ENCODE measurements at regions not wholly inside any gene's neighbourhood (a gene's known extent, or its start where the extent isn't known, plus 50 kb on each side); places are given as distances from the start of the nearest gene placed in this dataset.

DNA sequence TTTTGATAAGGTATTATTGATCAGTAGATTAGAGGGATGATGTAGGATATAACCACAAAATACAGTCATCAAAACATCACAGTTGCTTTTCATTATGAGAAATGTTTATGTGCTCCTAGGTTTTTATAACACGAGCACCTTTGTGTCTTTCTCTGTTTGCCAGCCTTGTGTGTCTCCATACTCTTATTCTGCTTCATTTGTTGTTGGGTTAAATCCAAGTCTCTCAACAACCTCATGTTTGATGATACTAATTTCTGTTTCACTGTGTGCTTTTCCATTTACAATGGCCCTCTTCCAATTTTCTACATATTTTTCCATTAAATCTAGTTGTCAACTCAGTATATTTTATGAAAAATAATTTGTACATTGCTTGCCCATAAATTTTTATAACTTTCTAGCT, 107.7 kb upstream of the POU2AF2 start:
- no peak overlapping the region for H3K4me3 ChIP-seq (ENCODE audit: low read depth, poor library complexity, severe bottlenecking)
- no peak for TF ChIP-seq POLR2A (IDR thresholded peaks at IDR 0.05)
- TF ChIP-seq, protein P1, sequence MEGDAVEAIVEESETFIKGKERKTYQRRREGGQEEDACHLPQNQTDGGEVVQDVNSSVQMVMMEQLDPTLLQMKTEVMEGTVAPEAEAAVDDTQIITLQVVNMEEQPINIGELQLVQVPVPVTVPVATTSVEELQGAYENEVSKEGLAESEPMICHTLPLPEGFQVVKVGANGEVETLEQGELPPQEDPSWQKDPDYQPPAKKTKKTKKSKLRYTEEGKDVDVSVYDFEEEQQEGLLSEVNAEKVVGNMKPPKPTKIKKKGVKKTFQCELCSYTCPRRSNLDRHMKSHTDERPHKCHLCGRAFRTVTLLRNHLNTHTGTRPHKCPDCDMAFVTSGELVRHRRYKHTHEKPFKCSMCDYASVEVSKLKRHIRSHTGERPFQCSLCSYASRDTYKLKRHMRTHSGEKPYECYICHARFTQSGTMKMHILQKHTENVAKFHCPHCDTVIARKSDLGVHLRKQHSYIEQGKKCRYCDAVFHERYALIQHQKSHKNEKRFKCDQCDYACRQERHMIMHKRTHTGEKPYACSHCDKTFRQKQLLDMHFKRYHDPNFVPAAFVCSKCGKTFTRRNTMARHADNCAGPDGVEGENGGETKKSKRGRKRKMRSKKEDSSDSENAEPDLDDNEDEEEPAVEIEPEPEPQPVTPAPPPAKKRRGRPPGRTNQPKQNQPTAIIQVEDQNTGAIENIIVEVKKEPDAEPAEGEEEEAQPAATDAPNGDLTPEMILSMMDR (IDR thresholded peaks at IDR 0.05), result no peak
- 31 to 65% methylated on average over 1 of the region's 1 CpG for WGBS, 2 donors
- DNase-seq (ENCODE audit: low spot score in 2 of 2), result no peak
- intact Hi-C loops (cut with DNase I; ENCODE audit: low total_unique reads), result no loop called here

DNA sequence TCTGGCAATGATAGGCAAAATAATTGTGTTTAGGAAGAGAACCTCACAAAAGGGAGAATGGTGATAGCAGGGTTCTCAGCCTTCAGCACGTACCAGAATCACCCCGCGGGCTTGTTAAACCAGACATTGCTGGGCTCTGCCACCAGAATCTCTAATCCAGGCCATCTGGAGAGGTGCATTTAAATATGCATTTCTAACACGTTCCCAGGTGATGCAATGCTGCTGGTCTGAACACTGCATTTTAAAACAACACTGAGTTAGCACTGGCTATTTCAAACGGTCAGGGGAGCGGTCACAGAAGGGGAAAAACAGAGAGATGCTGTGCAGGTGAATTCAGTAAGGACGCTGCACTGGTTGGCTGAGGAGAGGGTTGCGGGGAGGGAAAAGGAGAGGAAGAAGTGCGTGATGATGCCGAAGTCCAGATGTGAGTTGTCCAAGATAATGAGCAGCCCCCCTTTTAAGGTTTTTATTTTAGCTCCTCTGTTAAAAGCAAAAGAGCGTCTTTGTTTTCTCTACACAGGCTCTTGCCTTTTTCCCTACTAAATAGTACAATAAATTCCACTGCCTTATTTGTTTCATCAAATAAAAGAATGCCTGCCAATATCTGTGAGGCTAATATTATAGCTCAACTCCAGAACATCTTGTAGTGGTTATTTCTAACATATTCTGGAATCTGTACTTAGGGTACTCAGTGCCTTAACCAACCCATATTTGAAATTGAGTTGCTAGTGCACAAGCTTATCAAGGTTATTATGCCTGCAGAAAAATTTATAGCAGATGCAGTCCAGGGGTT, 109.6 kb upstream of the POU2AF2 start:
- H3K4me3 ChIP-seq (ENCODE audit: low read depth, poor library complexity, severe bottlenecking), result no peak overlapping the region
- TF ChIP-seq POLR2A (IDR thresholded peaks at IDR 0.05), result no peak
- TF ChIP-seq, protein P1 (IDR thresholded peaks at IDR 0.05), result no peak
- WGBS, 2 donors, result 63 to 70% methylated on average over 11 of the region's 11 CpGs
- intact Hi-C loops (cut with DNase I; ENCODE audit: low total_unique reads), result no loop called here
- DNase-seq (ENCODE audit: low spot score in 2 of 2), result no peak

DNA sequence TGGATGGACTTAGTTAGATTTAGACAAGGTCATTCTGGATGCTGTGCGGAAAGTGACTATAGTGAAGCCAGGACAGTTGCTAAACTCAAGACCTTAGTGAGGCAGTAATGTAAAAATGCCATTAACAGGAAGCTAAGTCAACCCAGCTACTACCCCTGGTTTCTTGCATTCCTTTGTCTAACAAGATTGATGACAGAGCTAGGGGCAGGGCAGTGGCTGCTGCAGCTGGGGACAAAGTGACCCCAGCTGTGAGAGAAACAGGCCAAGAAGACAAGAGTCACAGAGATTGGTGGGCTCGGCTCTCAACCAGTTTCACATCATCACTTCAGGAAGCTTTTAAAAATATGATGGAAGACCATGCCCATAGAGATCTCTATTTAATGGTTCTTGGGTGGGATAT, 110.4 kb upstream of the POU2AF2 start:
- 74 to 82% methylated on average over 2 of the region's 2 CpGs for WGBS, 2 donors
- no peak overlapping the region for H3K4me3 ChIP-seq (ENCODE audit: low read depth, poor library complexity, severe bottlenecking)
- intact Hi-C loops (cut with DNase I; ENCODE audit: low total_unique reads), result no loop called here
- DNase-seq (ENCODE audit: low spot score in 2 of 2), result no peak
- no peak for TF ChIP-seq POLR2A (IDR thresholded peaks at IDR 0.05)
- TF ChIP-seq, protein P1 (IDR thresholded peaks at IDR 0.05), result no peak

DNA sequence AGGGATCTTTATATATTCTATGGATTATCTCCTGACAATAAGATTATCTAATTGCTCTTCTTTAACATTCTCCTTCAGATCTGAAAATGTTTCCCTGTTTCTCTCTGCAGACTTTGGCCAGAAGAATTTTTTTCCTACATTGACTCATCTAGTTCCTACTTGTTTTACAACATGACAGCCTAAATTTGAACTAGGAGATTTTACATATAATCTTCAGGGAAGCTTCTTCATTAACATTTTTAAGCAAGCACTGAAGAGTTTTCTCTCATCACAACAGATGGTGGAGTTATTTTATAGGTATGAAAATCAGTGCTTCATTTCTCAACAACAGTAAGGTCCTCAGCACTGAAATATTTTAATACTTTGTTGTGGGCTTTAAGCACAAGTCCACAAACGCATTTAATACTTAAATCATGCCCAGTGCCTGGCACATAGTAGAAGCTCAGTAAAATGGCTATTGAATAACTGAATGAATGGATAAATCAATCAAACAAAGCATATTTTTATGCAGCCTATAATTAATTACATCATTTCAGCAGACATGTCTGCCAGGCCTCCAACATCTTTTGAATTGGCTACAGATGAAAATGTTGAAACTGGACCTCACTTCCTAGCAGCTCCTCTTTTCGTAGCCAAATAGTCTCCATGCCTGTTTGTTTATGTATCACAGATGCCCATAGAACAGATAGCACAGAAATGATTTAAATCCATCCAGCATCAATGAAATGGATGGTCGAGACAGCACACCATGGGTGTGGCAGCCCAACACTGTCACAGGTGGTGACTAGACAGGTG, 117.3 kb upstream of the POU2AF2 start:
- TF ChIP-seq POLR2A (IDR thresholded peaks at IDR 0.05), result no peak
- TF ChIP-seq, protein P1 (IDR thresholded peaks at IDR 0.05), result no peak
- intact Hi-C loops (cut with DNase I; ENCODE audit: low total_unique reads), result no loop called here
- no peak overlapping the region for H3K4me3 ChIP-seq (ENCODE audit: low read depth, poor library complexity, severe bottlenecking)
- DNase-seq (ENCODE audit: low spot score in 2 of 2), result no peak
- WGBS, 2 donors, result 43 to 67% methylated on average over 3 of the region's 3 CpGs

DNA sequence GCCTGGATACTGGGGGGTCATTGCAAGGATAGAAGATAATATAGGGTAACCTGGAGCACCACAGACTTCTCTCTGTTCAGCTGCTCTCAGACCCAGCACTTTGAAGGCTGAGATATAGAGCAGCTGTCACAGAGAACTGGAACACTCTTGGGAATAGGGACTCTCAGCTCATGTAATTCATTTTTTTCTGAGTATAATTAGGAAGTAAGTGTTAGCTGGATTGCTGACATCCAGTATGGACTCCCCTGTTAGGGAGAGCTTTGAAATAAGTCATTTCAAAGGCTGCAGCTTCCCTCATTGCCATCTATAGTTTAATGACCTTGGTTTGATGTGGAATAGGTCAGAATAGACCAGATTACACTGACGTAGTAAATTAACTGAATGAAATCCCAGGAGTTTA, 120.8 kb upstream of the POU2AF2 start:
- TF ChIP-seq, protein P1 (IDR thresholded peaks at IDR 0.05), result no peak
- no peak for TF ChIP-seq POLR2A (IDR thresholded peaks at IDR 0.05)
- intact Hi-C loops (cut with DNase I; ENCODE audit: low total_unique reads), result no loop called here
- DNase-seq (ENCODE audit: low spot score in 2 of 2), result no peak
- 62 to 86% methylated on average over 1 of the region's 1 CpG for WGBS, 2 donors
- H3K4me3 ChIP-seq (ENCODE audit: low read depth, poor library complexity, severe bottlenecking), result no peak overlapping the region

All from lower leg skin (tissue), 4 donors.